GM19025 (cell line): ENCODE measurements at regions not wholly inside any gene's neighbourhood (a gene's known extent, or its start where the extent isn't known, plus 50 kb on each side); places are given as distances from the start of the nearest gene placed in this dataset.
"Not testable (repeated sequence)": the region's sequence is repeated elsewhere in the genome, so short reads cannot be mapped to it uniquely, and the experiment has no call there.

Source experiments
- ATAC-seq: cut with Tn5 transposase; IDR thresholded peaks from one replicate; pipeline ENCODE4 v1.9.1; 2021; ENCODE audit warnings: mild to moderate bottlenecking, low read depth, moderate library complexity; ENCODE audit not compliant: unreplicated experiment

GRCh38 chr5:117411701-117412100, 837.1 kb upstream of the SEMA6A start:
- no peak for ATAC-seq

DNA sequence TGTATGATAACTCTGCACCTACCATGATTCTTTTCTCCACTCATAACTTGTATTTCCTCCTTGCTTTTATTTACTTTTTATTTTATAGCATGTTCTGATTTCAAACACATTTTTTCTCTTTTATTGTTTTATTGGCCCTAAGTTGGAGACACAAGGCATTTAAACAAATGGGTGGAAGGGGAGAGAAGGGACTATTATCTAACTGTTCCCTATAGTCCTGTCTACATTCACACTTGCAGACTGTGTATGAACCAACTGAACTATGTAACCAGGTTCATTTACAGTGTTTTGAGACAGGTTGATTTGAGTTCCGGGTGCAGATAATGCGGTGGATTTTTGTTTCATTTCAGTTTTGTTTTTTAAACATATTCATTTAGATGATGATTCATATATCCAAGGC, 830.6 kb upstream of the SEMA6A start:
- no peak for ATAC-seq

DNA sequence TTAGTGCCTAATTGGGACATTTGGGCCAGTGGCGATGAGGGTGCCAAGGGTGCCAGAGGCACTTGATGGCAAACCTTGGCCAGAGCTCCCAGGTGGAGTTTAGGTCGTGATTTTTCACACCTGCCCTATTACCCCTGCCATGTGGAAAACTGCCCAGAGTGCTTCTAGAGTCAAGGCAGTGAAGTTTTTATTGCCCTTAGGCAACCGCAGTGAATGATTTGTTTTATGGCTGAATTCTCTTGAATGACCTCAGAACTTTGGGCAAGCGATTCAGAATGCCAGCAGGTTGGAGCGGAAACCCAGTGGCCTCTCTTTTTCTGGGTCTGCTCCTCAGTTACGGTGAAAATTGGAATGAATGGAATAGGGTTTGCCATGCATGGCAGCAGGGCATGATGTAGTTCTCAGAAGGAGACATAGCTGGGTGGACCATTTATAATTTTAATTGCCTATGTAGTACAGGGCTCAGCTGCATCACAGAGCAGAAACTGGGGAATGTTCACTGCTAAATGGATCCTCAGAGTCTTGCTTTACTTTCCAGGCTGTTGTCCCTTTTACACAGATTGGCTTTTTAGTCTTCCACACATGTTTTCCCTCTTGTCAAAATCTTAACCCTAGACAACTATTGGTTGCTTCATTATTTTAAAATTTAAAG, 820.0 kb upstream of the SEMA6A start:
- no peak for ATAC-seq

GRCh38 chr5:117393125-117393524, 818.5 kb upstream of the SEMA6A start:
- no peak for ATAC-seq

- no peak for ATAC-seq
Observed at GRCh38 chr5:117380316-117380715, 805.7 kb upstream of the SEMA6A start.

DNA sequence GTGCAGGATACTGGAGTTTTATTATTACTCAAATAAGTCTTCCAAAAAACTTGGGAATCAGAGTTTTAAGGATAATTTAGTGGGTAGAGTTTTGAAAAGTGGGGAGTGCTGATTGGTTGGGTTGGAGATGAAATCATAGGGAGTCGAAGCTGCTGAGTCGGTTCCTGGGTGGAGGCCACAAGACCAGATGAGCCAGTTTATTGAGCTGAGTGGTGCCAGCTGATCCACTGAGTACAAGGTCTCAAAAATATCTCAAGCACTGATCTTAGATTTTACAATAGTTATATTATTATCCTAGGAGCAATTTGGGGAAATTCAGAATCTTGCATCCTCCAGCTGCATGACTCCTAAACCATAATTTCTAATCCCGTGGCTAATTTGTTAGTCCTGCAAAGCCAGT, 804.9 kb upstream of the SEMA6A start:
- no peak for ATAC-seq

- ATAC-seq, result no peak
Observed at GRCh38 chr5:117376748-117377147, 802.1 kb upstream of the SEMA6A start.

GRCh38 chr5:117359895-117360294, 785.3 kb upstream of the SEMA6A start:
- ATAC-seq, result no peak

GRCh38 chr5:117357886-117358285, 783.3 kb upstream of the SEMA6A start:
- ATAC-seq, result no peak

DNA sequence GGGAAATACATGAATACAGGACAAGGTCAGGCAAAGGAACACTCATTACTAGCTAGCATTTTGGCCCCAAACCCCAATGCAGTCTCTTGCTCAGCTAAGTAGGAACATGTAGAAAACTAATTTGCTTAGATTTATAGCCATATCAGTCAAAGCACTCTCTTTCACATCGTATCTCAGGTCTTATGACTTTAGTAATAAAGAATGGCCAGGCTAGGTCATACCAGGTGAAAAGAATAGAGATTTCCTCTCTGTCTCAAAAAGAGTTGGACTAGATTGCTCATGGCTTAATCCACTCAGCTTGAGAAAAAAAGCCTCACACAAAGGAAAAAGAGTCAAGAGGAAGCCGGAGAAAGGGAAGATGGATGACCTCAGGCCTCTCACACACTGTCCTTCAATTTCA, 772.7 kb upstream of the SEMA6A start:
- ATAC-seq, result no peak

GRCh38 chr5:117343726-117344125, 769.1 kb upstream of the SEMA6A start:
- ATAC-seq, result not testable (repeated sequence)

DNA sequence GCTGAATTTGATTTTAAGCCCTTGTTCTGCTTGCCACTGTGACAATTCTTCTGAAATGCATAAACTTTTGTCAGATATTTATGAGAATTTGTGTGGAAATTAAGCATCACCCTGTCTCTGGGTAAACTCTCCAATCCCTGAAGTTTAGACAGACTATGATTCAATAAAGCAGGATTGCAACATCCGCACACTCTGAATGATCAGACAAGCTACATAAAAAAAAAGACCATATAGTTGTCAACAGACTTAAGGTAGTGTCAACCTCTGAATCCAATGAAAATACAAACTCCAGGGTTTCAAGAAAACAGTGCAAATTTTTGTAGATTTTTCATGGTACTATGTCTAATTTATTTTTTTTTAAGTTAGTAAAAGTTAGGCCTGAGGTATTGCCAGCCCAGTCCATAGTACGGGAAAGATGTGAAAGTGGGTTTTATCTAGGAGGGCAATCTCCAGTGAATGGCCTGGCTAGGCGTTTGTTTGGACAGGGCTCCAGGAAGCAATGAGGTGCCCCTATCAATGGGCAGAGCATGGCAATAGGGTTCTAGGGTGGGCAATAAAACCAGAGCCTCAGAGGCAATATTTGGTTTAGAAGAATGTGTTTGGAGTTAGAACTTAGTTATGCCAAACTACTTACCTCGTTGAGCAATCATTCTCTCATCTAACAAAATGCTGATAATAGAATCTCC, 762.6 kb upstream of the SEMA6A start:
- no peak for ATAC-seq

- ATAC-seq, result no peak
Observed at GRCh38 chr5:117336208-117336607, 761.6 kb upstream of the SEMA6A start.

GRCh38 chr5:117333011-117333410, 758.4 kb upstream of the SEMA6A start:
- no peak for ATAC-seq

DNA sequence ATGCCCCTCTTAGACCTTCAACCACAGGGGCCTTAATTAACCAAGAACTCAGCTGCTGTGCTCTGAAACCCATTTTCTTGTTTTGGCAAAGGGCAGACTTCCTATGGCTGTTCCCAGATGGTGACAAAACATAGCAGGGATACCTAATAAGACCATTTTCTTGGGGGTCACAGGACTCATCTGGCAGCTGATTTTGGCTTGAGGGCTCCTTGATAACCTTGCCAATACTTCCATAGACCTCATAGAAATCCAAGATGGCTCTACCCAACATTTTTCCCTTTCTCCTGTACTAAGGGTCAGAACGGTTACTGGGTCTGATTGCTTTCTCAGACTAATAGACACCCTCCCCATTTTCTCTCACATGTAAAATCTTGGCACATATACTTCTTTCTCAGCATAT, 757.7 kb upstream of the SEMA6A start:
- no peak for ATAC-seq

GRCh38 chr5:117327511-117327910, 752.9 kb upstream of the SEMA6A start:
- no peak for ATAC-seq

DNA sequence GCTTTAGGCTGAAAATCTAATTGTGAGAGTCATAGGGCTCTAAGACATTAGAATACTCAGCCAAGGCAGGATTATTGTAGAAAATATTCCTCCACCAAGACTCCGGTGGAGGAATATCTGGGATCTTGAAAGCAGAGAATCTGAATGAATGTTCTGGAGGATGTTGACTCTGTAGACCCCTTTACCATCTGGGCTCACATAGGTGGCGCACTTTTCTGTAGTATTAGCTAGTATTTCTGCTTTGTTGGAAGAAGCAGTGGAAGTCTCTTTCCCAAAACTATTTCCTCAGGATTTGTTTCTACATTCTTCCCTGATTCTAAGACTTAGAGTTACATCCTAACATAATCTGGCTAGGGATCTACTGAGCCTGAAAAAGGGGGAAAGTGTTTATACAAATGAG, 752.4 kb upstream of the SEMA6A start:
- ATAC-seq, result no peak

DNA sequence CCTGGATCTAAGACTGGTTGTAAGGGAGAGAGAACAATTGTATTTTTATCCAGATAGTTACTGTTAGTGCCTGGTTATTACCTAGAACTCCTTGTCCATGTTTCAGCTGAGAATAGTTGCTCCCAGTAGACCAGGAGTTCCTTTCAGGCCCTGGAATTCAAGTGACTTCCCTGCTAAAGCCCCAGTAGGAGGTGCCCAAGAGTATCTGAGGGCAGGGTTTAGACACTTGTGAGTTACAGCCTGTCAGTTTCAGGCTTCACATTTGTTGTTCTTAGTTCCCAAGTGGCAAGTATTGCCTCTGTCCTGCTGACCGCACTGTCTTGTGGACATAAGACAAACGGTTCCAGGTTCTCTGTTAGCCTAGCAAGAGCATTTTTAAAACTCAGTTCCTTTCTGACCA, 743.9 kb upstream of the SEMA6A start:
- no peak for ATAC-seq

DNA sequence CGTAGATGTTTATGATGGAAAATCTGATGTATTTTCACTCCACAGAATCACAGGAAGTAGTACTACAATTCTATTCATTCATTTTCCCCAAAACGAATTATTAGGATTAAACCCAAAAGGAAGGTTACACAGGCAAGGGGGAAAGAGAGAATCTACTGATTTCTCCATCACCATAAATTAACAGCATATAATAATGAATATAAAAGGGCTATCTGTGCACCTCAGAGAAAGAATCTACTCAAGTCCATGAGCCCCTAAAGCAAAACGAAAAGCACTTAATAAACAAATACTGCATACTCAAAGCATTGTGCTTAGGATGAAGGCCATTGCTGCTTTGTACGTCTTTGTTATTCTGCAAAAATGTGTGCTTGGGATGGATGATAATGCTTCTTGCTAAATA, 740.5 kb upstream of the SEMA6A start:
- no peak for ATAC-seq

DNA sequence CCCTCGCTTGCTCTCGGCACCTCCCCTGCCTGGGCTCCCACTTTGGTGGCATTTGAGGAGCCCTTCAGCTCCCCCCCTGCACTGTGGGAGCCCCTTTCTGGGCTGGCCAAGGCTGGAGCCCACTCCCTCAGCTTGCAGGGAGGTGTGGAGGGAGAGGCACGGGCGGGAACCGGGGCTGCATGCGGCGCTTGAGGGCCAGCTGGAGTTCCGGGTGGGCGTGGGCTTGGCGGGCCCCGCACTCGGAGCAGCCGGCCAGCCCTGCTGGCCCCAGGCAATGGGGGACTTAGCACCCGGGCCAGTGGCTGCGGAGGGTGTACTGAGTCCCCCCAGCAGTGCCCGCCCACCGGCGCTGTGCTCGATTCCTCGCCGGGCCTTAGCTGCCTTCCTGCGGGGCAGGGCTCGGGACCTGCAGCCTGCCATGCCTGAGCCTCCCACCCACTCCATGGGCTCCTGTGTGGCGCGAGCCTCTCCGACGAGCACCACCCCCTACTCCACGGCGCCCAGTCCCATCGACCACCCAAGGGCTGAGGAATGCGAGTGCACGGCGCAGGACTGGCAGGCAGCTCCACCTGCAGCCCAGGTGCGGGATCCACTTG, 730.0 kb upstream of the SEMA6A start:
- ATAC-seq, result not testable (repeated sequence)

- no peak for ATAC-seq
Observed at GRCh38 chr5:117302949-117303348, 728.3 kb upstream of the SEMA6A start.

GRCh38 chr5:117302473-117302872, 727.9 kb upstream of the SEMA6A start:
- ATAC-seq, result no peak
